Smooth muscle cell (in vitro differentiated cells): ENCODE measurements at regions not wholly inside any gene's neighbourhood (a gene's known extent, or its start where the extent isn't known, plus 50 kb on each side); places are given as distances from the start of the nearest gene placed in this dataset.

Source experiments
- DNase-seq: peaks from one replicate; lab custom pipeline; 2025; ENCODE audit not compliant: unreplicated experiment; lab: John Stamatoyannopoulos, UW
- H2AFZ ChIP-seq: fragments of 200-600 bp; sonication (generic); 2 replicates; pipeline ENCODE4 v1.6.0; 2016; ENCODE audit warnings: antibody characterized with exemption, low read depth, mild to moderate bottlenecking
- H3F3A ChIP-seq: fragments of 200-600 bp; sonication (generic); 2 replicates; pipeline ENCODE4 v1.6.0; 2017; ENCODE audit warnings: antibody characterized with exemption, low read depth
- H3K27ac ChIP-seq: fragments of 200-600 bp; sonication (generic); 2 replicates; pipeline ENCODE4 v1.5.1; 2016; ENCODE audit warnings: low read depth, mild to moderate bottlenecking
- H3K27me3 ChIP-seq: fragments of 200-600 bp; sonication (generic); 2 replicates; pipeline ENCODE4 v1.6.1; 2016; ENCODE audit warnings: low read depth, mild to moderate bottlenecking
- H3K36me3 ChIP-seq: fragments of 200-600 bp; sonication (generic); 2 replicates; pipeline ENCODE4 v1.5.1; 2016; ENCODE audit warnings: low read depth
- H3K4me1 ChIP-seq: fragments of 200-600 bp; sonication (generic); 2 replicates; pipeline ENCODE4 v1.5.1; 2016; ENCODE audit warnings: low read depth
- H3K4me2 ChIP-seq: fragments of 200-600 bp; sonication (generic); 2 replicates; pipeline ENCODE4 v1.6.0; 2016; ENCODE audit warnings: mild to moderate bottlenecking
- H3K4me3 ChIP-seq: fragments of 200-600 bp; sonication (generic); 2 replicates; pipeline ENCODE4 v1.5.1; 2016; ENCODE audit warnings: mild to moderate bottlenecking
- H3K79me2 ChIP-seq: fragments of 200-600 bp; sonication (generic); 2 replicates; pipeline ENCODE4 v1.6.0; 2016; ENCODE audit warnings: low read depth, mild to moderate bottlenecking
- H3K9ac ChIP-seq: fragments of 200-600 bp; sonication (generic); 2 replicates; pipeline ENCODE4 v1.6.0; 2016; ENCODE audit warnings: low read depth
- H3K9me3 ChIP-seq: fragments of 200-600 bp; sonication (generic); replicated peaks from 2 replicates; pipeline ENCODE4 v1.5.1; 2016; ENCODE audit warnings: low read depth
- H4K20me1 ChIP-seq: fragments of 200-600 bp; sonication (generic); 2 replicates; pipeline ENCODE4 v1.6.0; 2016; ENCODE audit warnings: low read depth
- CTCF ChIP-seq: fragments of 200-600 bp; sonication (generic); IDR thresholded peaks from 2 replicates; pipeline ENCODE4 v1.5.1; 2017; ENCODE audit warnings: borderline replicate concordance, mild to moderate bottlenecking, antibody characterized with exemption; ENCODE audit not compliant: insufficient read depth, poor library complexity, severe bottlenecking
- WGBS: methylation state at CpG from one replicate; pipeline ENCODE4 v1.1.7; 2016; ENCODE audit warnings: low lambda C conversion rate; 5-methylcytosine and 5-hydroxymethylcytosine counted together

- no peak for TF ChIP-seq CTCF
- Histone ChIP-seq H2AFZ (no peak overlapping the region), H3K9ac (no peak overlapping the region), H3K79me2 (no peaks in the 10 kb centered on the region), H3K4me1 (peaks cover 16% of the 10 kb centered on the region), H3K27ac (no peak overlapping the region), H3K36me3 (no peaks in the 10 kb centered on the region), H4K20me1 (no peaks in the 10 kb centered on the region), H3K27me3 (no peaks in the 10 kb centered on the region), H3K9me3 (no peaks in the 10 kb centered on the region), H3F3A (peaks cover 7% of the 10 kb centered on the region), H3K4me2 (peak overlapping the region; percentile 29), H3K4me3 (no peak overlapping the region)
- 85% methylated on average over 2 of the region's 2 CpGs for WGBS
- DNase-seq = no peak
Measured at GRCh38 chr6:140490081-140490480, 1115.6 kb upstream of the CITED2 start.

- H3K27me3 ChIP-seq = no peaks in the 10 kb centered on the region
- H3K4me1 ChIP-seq = peaks cover 19% of the 10 kb centered on the region
- no peak overlapping the region for H2AFZ ChIP-seq
- WGBS = 83% methylated on average over 2 of the region's 2 CpGs
- no peak overlapping the region for H3K4me2 ChIP-seq
- DNase-seq = no peak
- H3K79me2 ChIP-seq = no peaks in the 10 kb centered on the region
- no peaks in the 10 kb centered on the region for H3K36me3 ChIP-seq
- TF ChIP-seq CTCF = no peak
- H3F3A ChIP-seq = peaks cover 7% of the 10 kb centered on the region
- no peaks in the 10 kb centered on the region for H3K9me3 ChIP-seq
- H4K20me1 ChIP-seq = no peaks in the 10 kb centered on the region
- H3K9ac ChIP-seq = no peak overlapping the region
- H3K4me3 ChIP-seq = no peak overlapping the region
- H3K27ac ChIP-seq = peak overlapping the region; percentile 93
Measured at GRCh38 chr6:140487586-140487985, 1113.1 kb upstream of the CITED2 start.

- H3K27me3 ChIP-seq = no peaks in the 10 kb centered on the region
- H3K4me2 ChIP-seq = peak overlapping the region; percentile 46
- peaks cover 7% of the 10 kb centered on the region for H3F3A ChIP-seq
- H3K4me3 ChIP-seq = no peak overlapping the region
- no peak for DNase-seq
- no peak for TF ChIP-seq CTCF
- no peak overlapping the region for H2AFZ ChIP-seq
- no peaks in the 10 kb centered on the region for H3K36me3 ChIP-seq
- peaks cover 19% of the 10 kb centered on the region for H3K4me1 ChIP-seq
- H3K9ac ChIP-seq = peak overlapping the region; percentile 10
- 56% methylated on average over 3 of the region's 3 CpGs for WGBS
- H3K79me2 ChIP-seq = no peaks in the 10 kb centered on the region
- peak overlapping the region; percentile 93 for H3K27ac ChIP-seq
- no peaks in the 10 kb centered on the region for H4K20me1 ChIP-seq
- no peaks in the 10 kb centered on the region for H3K9me3 ChIP-seq
Measured at GRCh38 chr6:140486450-140487361, 1112.3 kb upstream of the CITED2 start.
